Suppressor macrophage (primary cell): ENCODE measurements at regions not wholly inside any gene's neighbourhood (a gene's known extent, or its start where the extent isn't known, plus 50 kb on each side); places are given as distances from the start of the nearest gene placed in this dataset.

Experiments
- DNase-seq, 4 experiments: peaks; one replicate each; pipeline ENCODE4 v3.0.0-alpha.2; 2020 to 2022

DNA sequence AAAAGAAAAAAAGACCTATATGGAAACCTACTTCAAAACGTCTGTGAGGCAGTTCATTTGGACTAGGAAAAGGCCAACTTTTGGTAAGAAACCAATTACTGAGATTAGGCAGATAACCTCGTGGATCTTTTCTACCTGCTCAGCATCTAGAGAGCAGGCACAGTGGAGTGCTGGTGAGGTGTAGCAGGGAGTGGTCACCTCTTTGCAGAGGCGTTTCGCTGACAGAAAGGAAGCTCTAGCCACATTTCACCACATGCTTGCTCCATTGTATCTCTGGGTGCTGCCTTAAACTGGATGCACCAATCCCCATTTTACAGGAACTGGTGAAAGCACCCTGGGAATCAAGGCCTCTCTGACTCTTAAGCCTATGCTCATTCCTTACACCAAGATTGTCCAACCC, 360.5 kb downstream of the LIG4 start:
- DNase-seq, result no peak

DNA sequence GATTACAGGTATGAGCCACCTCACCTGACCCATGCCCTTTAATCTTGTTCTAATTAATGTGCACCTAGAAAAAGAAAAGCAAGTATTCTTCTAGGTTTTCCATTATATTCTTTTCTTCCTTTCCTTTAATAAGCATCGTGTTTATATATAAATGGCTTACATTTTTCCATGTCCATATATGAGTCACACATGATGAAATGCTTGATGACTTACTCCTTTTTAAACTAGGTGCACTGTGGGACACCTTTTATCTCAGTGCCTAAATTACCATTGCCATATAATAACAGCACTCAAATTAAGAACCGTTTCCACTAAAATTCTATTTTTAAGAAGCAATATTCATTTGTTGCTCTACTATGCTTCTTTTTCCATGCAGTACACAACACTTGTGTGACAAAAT, 363.3 kb downstream of the LIG4 start:
- DNase-seq, result no peak

DNA sequence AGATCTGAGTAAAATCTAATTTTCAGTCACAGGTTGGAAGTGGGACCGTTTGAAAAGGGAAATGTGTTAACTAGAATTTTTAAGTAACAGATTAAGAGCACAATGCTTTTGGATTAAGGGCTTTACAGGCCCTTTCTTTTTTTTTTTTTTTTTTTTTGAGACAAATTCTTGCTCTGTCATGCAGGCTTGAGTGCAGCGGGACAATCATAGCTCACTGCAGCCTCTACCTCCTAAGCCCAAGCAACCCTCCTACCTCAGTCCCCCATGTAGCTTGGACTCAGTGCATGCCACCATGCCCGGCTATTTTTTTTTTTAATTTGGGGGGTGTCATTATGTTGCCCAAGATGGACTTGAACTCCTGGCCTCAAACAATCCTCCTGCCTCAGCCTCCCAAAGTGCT, 363.7 kb downstream of the LIG4 start:
- no peak for DNase-seq

- DNase-seq, result no peak
These were observed 367.9 kb downstream of the LIG4 start for GRCh38 chr13:107847406-107847805.

DNA sequence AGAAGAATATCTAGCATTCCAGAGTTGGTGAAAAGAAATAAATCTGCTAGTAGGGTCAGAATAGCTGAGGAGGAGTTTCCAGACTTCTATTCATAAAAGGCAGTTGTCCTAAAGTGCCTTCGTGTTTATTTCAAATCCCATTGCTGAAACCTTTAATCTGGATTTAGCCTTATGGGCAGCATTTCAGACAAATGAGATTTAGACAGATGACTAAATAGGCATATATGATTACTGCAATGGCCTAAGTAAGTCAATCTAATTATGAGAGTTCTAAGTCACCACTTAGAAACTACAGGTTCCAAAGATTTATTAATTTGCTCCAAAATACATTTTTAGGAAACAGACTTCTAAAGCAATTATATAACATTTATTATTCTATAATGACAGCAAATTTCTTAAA, 368.7 kb downstream of the LIG4 start:
- no peak for DNase-seq

GRCh38 chr13:107845911-107846310, 369.4 kb downstream of the LIG4 start:
- no peak for DNase-seq

DNA sequence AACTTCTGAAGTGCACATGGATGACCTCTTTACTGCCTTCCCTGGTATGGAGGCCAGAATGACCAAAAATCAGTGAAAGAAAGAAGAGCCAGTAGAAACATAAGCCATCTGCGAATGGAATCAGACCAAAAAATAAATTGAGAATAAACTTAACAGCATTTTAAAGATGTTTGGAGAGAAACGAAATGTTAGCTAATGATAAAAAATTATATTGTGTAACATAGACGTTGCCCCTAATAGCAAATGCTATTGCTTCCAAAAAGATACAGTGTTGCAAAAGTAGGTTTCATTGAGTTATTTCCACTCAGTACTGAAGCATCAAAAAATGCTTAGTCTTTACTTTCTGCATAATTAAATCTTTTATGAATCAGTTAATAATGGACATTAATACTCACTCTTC, 371.7 kb downstream of the LIG4 start:
- no peak for DNase-seq

GRCh38 chr13:107843281-107843680, 372.1 kb downstream of the LIG4 start:
- DNase-seq, result no peak

GRCh38 chr13:107842562-107843180, 372.7 kb downstream of the LIG4 start:
- no peak for DNase-seq

- DNase-seq, result no peak
These were observed 376.7 kb downstream of the LIG4 start for GRCh38 chr13:107838588-107839161.

DNA sequence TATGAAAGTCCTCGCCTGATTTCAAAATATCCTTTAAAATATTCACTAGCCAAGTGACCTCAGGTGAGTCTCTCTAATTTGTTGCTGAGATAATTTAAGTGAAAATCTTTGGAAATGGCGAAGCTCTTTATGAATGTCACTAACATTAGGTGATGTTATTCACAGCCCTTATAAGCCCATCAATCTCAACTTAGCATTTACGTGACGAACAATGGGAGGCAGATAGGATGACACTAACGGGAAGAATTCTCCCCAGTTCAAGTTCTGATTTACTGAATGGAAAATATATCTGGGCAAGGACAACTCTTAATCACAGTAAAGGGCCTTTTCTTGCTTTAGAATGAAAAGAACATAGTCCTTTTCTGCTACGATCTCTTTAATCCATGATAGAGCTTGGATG, 378.7 kb downstream of the LIG4 start:
- DNase-seq, result no peak

DNA sequence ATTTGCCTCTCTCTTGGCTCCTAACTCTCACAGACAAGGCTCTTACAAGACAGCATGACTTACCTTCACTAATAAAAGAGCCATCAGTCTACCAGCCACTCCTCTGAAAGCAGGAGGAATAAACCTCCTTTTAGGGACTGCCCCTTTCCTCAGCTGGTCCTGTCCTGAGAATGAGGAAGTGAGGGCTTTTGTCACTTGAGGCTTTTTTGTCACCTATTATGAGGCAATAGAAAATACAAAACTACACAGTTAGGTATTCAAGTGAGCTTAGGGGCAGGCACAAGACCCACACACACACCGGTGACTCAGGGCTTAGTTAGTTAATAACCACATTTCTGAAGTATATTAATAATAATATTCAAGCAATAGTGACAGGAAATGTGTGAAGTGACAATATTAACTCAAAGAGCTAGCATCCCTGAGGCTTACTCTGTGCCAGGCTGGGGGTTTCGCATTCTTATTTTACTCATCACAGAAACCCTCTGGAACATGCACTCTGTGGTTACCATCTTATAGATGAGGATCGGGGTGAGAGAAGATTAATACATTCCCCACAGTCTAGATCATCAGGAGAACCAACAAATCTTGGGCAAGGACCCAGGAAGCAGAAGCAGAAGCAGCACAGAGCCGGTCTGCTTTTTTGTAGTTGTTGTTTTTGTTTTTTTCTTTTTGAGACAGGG, 379.9 kb downstream of the LIG4 start:
- no peak for DNase-seq

DNA sequence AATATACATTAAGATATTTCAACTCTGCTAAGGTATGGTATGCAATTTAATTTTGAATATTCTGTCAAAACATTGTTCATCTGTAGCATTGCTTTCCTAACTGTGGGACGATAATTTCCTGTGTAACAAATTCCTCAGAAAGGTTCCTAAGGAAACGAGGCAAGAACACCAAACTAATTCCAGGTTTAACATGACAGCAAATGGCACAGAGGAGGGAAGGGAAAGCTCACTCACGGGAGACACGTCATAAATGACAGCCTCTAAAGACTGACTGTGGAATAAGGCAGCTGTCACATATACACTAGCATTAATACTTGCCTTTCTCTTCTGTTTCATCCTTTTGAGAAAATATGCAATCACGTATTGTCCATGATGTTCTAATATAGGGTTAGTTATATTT, 380.6 kb downstream of the LIG4 start:
- no peak for DNase-seq

DNA sequence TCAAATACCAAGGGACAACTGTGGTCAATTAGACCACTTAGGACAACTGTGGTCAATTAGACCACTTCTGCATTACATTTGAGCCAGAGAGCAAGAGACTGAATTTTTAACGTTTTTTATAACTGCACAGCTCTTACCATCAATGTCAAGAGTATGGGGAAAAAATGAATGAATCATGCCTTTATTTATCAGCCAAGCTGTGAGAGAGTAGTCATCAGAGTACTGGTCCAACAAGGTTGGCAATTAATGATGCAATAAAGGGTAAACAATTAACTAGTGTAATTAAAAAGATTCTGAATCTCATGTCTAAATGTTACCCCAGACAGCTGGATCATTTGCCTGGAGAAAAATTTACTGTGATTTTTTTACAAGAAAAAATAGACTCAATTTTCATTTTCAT, 381.1 kb downstream of the LIG4 start:
- DNase-seq, result no peak

DNA sequence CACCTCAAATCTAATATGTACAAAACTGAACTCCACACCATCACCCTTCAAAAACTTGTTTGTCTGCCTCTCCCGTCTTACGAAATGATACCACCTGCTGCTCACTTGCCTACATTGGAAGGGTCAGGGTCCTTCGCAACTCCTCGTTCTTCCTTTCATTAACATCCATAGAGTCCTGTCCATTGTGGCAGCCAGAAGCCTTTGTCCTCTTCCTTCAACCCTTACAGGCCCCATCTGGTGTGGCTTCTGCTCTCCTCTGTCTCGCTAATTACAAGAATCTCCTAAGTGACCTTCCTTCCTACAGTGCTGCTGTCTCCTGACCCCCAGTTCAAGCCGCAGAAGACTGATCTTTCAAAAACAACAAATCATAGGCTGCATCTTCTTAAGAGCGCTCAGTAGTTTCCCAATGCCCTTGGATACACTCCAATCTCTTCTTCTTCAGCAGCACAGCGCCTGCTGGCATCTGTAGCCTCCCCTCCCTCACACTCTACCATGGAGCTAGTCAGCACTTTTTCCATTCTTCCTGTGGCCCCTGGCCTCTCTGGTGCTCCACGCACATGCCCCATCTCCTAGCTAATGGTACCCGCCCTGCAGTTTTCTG, 382.7 kb downstream of the LIG4 start:
- no peak for DNase-seq

GRCh38 chr13:107830804-107831203, 384.5 kb downstream of the LIG4 start:
- DNase-seq, result no peak

- no peak for DNase-seq
These were observed 387.3 kb downstream of the LIG4 start for GRCh38 chr13:107827840-107828549.

GRCh38 chr13:107824635-107825034, 390.7 kb downstream of the LIG4 start:
- DNase-seq, result no peak

- no peak for DNase-seq
These were observed 393.3 kb downstream of the LIG4 start for GRCh38 chr13:107822006-107822405.

DNA sequence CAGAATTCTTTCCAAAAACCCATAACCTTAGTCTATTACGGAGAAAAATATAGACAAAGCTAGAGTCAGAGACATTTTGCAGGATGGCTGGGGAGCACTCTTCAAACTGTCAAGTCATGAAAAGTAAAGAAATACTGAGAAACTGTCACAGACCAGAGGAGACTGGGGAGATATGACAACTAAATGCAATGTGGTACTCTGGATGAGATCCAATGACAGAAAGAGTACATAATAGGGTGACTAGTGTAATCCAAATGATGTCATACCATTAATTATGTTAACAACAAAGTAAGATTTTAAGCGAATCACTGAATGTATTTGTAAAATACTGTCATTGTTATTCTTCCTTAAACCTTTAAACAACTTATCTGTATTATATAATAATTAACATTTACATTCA, 393.8 kb downstream of the LIG4 start:
- DNase-seq, result no peak

- no peak for DNase-seq
These were observed 396.3 kb downstream of the LIG4 start for GRCh38 chr13:107819071-107819470.

DNA sequence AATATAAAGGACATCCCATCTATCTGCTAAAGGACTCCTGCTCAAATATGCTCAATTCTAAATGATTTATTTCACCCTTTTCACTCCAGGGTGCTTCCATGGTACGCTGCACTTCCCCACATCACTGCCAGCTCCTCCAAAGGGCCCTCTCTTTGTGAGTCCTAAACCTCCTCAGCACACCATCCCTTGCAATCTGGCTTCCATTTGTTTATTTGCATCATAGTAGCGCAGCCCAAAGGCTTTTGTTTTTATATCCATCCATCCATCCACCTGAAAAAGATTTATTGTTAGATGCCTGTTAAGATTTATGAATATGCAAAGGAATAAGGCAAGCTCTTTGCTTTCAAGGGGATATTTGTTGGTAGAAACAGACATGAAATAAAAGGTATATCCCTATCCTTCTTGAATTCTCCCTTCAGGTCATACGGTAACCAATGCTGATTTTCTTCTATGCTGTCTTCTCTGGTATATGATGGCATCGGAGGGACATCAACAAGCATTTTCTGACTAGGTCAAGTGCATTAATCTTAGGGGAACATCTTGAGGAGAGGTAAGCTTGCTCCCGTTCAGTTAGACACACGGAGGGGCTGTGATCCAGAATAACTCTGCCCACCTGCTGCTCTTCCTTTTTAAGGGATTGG, 397.6 kb downstream of the LIG4 start:
- no peak for DNase-seq

DNA sequence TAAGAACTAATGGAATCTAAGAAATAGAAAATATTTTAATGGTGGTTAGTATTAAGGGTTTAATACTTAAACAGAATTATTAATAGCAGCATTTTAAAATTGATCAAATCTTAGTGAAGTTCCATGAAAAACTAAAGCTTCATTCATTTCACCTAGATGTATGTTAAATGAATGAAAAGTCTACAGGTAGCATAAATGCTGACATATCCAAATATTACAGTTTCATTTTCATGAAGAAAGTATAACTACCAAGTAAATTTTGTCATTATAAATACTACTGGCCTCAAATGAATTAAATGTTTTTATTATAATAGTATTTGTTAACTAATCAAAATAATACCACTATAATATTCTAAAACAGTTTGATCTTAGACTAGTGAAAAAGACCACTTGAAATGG, 403.3 kb downstream of the LIG4 start:
- DNase-seq, result no peak
